GM12878 (cell line): ENCODE measurements at regions not wholly inside any gene's neighbourhood (a gene's known extent, or its start where the extent isn't known, plus 50 kb on each side); places are given as distances from the start of the nearest gene placed in this dataset.

Source experiments
- ATAC-seq: fragments of 200-7000 bp; cut with Tn5 transposase; 3 replicates; pipeline ENCODE4 v1.9.1; 2020; ENCODE audit warnings: mild to moderate bottlenecking, moderate library complexity
- BruUV-seq: library from RNA; stranded (reverse); fragments of 400-500 nt; replicated peaks from 2 replicates; lab custom pipeline; 2021; lab: Mats Ljungman, UMichigan
- CTCF ChIA-PET: fragments of 300-600 bp; sonication (Branson Sonifier 250); formaldehyde crosslinking; extraction: SDS; loops from one replicate; lab custom pipeline; 2021; ENCODE audit warnings: inconsistent platforms; lab: Yijun Ruan, JAX
- POLR2A ChIA-PET: fragments of 350-600 bp; formaldehyde crosslinking; extraction: SDS; loops from one replicate; lab custom pipeline; 2021; ENCODE audit warnings: inconsistent platforms; lab: Charles Lee
- RAD21 ChIA-PET: fragments of 300-600 bp; sonication (Branson Sonifier 250); formaldehyde crosslinking; loops from one replicate; lab custom pipeline; 2023; ENCODE audit warnings: antibody characterized with exemption; ENCODE audit not compliant: unreplicated experiment; lab: Charles Lee
- SMC1A ChIA-PET: fragments of 300-600 bp; sonication (Branson Sonifier 250); formaldehyde crosslinking; loops from one replicate; lab custom pipeline; 2023; ENCODE audit not compliant: unreplicated experiment, uncharacterized antibody; lab: Charles Lee
- DNase-seq: peaks from one replicate; pipeline ENCODE4 v3.0.0-alpha.2; 2011; ENCODE audit warnings: low read depth, low spot score
- FAIRE-seq: peaks from 3 replicates; lab custom pipeline; 2011; peaks lifted over from hg19 to GRCh38; lab: Jason Lieb, UNC
- H2AFZ ChIP-seq: 2 replicates; pipeline ENCODE4 v1.6.0; 2011; ENCODE audit warnings: low read depth, low read length, control low read depth; ENCODE audit not compliant: control insufficient read depth
- H3K27ac ChIP-seq: 2 replicates; pipeline ENCODE4 v1.5.1; 2011; ENCODE audit warnings: control low read depth; ENCODE audit not compliant: control insufficient read depth, insufficient read depth
- H3K27me3 ChIP-seq, 2 experiments: replicated peaks in 1 of 2; 2 replicates each; pipeline versions ENCODE4 v1.6.0 to v1.6.1; 2011; ENCODE audit warnings: low read length in 1 of 2; ENCODE audit not compliant: control insufficient read depth in 2 of 2, insufficient read depth in 2 of 2
- H3K36me3 ChIP-seq, 2 experiments: 2 replicates each; pipeline ENCODE4 v1.5.1; 2011; ENCODE audit warnings: low read length in 1 of 2; ENCODE audit not compliant: control insufficient read depth in 2 of 2, insufficient read depth in 2 of 2
- H3K4me1 ChIP-seq: 2 replicates; pipeline ENCODE4 v1.6.1; 2011; ENCODE audit warnings: mild to moderate bottlenecking, low read length, moderate library complexity, mixed read lengths; ENCODE audit not compliant: control insufficient read depth, insufficient read depth
- H3K4me2 ChIP-seq: 2 replicates; pipeline ENCODE4 v1.6.0; 2011; ENCODE audit warnings: control low read depth; ENCODE audit not compliant: control insufficient read depth, insufficient read depth
- H3K4me3 ChIP-seq: fragments of 200-600 bp; sonication (generic); 2 replicates; pipeline ENCODE4 v1.5.1; 2016
- H3K79me2 ChIP-seq: 2 replicates; pipeline ENCODE4 v1.6.0; 2011; ENCODE audit warnings: low read length; ENCODE audit not compliant: control insufficient read depth, insufficient read depth
- H3K9ac ChIP-seq: 2 replicates; pipeline ENCODE4 v1.8.0; 2011; ENCODE audit warnings: low read length, control low read depth, mixed read lengths; ENCODE audit not compliant: control insufficient read depth, insufficient read depth
- H3K9me3 ChIP-seq: replicated peaks from 3 replicates; pipeline ENCODE4 v1.5.1; 2011; ENCODE audit warnings: mild to moderate bottlenecking, low read length; ENCODE audit not compliant: control insufficient read depth, insufficient read depth
- H4K20me1 ChIP-seq: 2 replicates; pipeline ENCODE4 v1.6.0; 2011; ENCODE audit not compliant: control insufficient read depth, insufficient read depth
- BACH1 ChIP-seq: fragments of 450-650 bp; IDR thresholded peaks from 2 replicates; pipeline ENCODE4 v1.6.1; 2017; ENCODE audit warnings: mild to moderate bottlenecking, borderline replicate concordance
- CREM ChIP-seq: IDR thresholded peaks from 2 replicates; pipeline ENCODE4 v1.6.1; 2014; ENCODE audit warnings: antibody characterized with exemption, low read depth
- IRF5 ChIP-seq: fragments of 450-650 bp; IDR thresholded peaks from 2 replicates; pipeline ENCODE4 v1.6.1; 2017; ENCODE audit warnings: borderline replicate concordance
- NFYB ChIP-seq: IDR thresholded peaks from 2 replicates; pipeline ENCODE4 v1.6.1; 2011; ENCODE audit warnings: low read depth, mild to moderate bottlenecking, low read length, improper control_type of control experiment, moderate library complexity; ENCODE audit not compliant: insufficient read depth
- RBBP5 ChIP-seq: fragments of 200-600 bp; sonication (generic); conservative IDR thresholded peaks from 2 replicates; pipeline ENCODE4 v1.6.1; 2016
- SUPT20H ChIP-seq: IDR thresholded peaks from 2 replicates; pipeline ENCODE4 v1.6.1; 2011; ENCODE audit warnings: low read depth, mild to moderate bottlenecking, low read length, moderate library complexity, borderline replicate concordance; ENCODE audit not compliant: control insufficient read depth
- YY1 ChIP-seq: IDR thresholded peaks from 2 replicates; pipeline ENCODE4 v1.6.1; 2011; ENCODE audit warnings: low read depth, mild to moderate bottlenecking, low read length
- ZBED1 ChIP-seq: IDR thresholded peaks from 2 replicates; pipeline ENCODE4 v1.6.1; 2016; ENCODE audit warnings: borderline replicate concordance
- ZZZ3 ChIP-seq: IDR thresholded peaks from 2 replicates; pipeline ENCODE4 v1.6.1; 2011; ENCODE audit warnings: low read depth; ENCODE audit not compliant: control insufficient read depth, insufficient read length
- WGBS: methylation state at CpG from one replicate; pipeline ENCODE4 v1.1.6; 2016; ENCODE audit warnings: low lambda C conversion rate; ENCODE audit not compliant: insufficient replicate concordance, insufficient coverage; ENCODE audit errors: missing lambda C conversion rate; 5-methylcytosine and 5-hydroxymethylcytosine counted together
- in situ Hi-C: fragments of 300-500 bp; cut with MboI; formaldehyde crosslinking; loops from 9 replicates; pipeline ENCODE4 v1.14.3; 2018; ENCODE audit warnings: mixed read lengths
- intact Hi-C: fragments of 100-400 bp; cut with micrococcal nuclease; formaldehyde crosslinking; loops from one replicate; pipeline ENCODE4 v1.14.2; 2022; ENCODE audit not compliant: unreplicated experiment

GRCh38 chr2:65598996-65599395 is 166.6 kb upstream of the SPRED2 start:
- DNase-seq (no peak), ATAC-seq (no peak), FAIRE-seq (no peak)
- no TSS peak for BruUV-seq
- Histone ChIP-seq H3K4me3 (no peak overlapping the region), H3K27ac (no peak overlapping the region), H2AFZ (no peak overlapping the region), H3K9ac (no peak overlapping the region), H3K9me3 (no peaks in the 10 kb centered on the region), H3K27me3 (no peaks in the 10 kb centered on the region), H3K36me3 (no peaks in the 10 kb centered on the region), H3K4me2 (no peak overlapping the region), H4K20me1 (no peaks in the 10 kb centered on the region), H3K79me2 (no peaks in the 10 kb centered on the region), H3K4me1 (peaks cover under 1% of the 10 kb centered on the region; the same call in 1 of the 2 replicates)
- no peak for TF ChIP-seq IRF5
- TF ChIP-seq YY1, result no peak
- TF ChIP-seq BACH1, result no peak
- TF ChIP-seq NFYB, result no peak
- no peak for TF ChIP-seq ZZZ3
- TF ChIP-seq RBBP5, result no peak
- TF ChIP-seq SUPT20H, result no peak
- TF ChIP-seq CREM, result no peak
- no peak for TF ChIP-seq ZBED1
- ChIA-PET RAD21 (no interaction called here), SMC1A (no interaction called here), POLR2A (no interaction called here), CTCF (no interaction called here)
- in situ Hi-C loops, result no loop called here
- WGBS, result 95% methylated on average over 1 of the region's 1 CpG
- intact Hi-C loops, result no loop called here
